HCT116 (cell line): ENCODE measurements at regions not wholly inside any gene's neighbourhood (a gene's known extent, or its start where the extent isn't known, plus 50 kb on each side); places are given as distances from the start of the nearest gene placed in this dataset.

ENCODE experiments used
- CTCF ChIP-seq, 3 experiments: fragments of 200-600 bp in 1 of 3; sonication (generic) in 1 of 3; IDR thresholded peaks in 2 of 3; conservative IDR thresholded peaks in 1 of 3; 2 replicates each; pipeline ENCODE4 v1.5.1; 2012 to 2017; ENCODE audit warnings: low read depth in 2 of 3, low read length in 2 of 3, antibody characterized with exemption in 1 of 3, borderline replicate concordance in 1 of 3, control low read depth in 1 of 3, mild to moderate bottlenecking in 1 of 3, mixed read lengths in 1 of 3, mixed run types in 1 of 3, moderate library complexity in 1 of 3; ENCODE audit not compliant: insufficient read depth in 1 of 3
- POLR2A ChIP-seq: IDR thresholded peaks from 2 replicates; pipeline ENCODE4 v1.7.0; 2011; ENCODE audit warnings: borderline replicate concordance; ENCODE audit not compliant: insufficient read depth, insufficient read length; ENCODE audit errors: extremely low read depth
- POLR2AphosphoS5 ChIP-seq: IDR thresholded peaks from 2 replicates; pipeline ENCODE4 v1.6.1; 2011; ENCODE audit warnings: mild to moderate bottlenecking, low read depth, low read length, moderate library complexity
- REST ChIP-seq: IDR thresholded peaks from 2 replicates; pipeline ENCODE4 v1.6.1; 2012; ENCODE audit warnings: low read depth
- SRF ChIP-seq: IDR thresholded peaks from 2 replicates; pipeline ENCODE4 v1.6.1; 2012; ENCODE audit warnings: low read depth

GRCh38 chr14:53441789-53442188 is 288.7 kb upstream of the DDHD1 start:
- TF ChIP-seq CTCF (IDR thresholded peaks at IDR 0.05 in 2 of 3, conservative IDR thresholded peaks at IDR 0.05 in 1 of 3; ENCODE audit: borderline replicate concordance in 1 of 3, insufficient read depth in 1 of 3, low read depth in 2 of 3, low read length in 2 of 3) (no peak), POLR2A (no peak), POLR2AphosphoS5 (no peak), SRF (no peak), REST (no peak)
